SK-N-SH (cell line): ENCODE measurements at regions not wholly inside any gene's neighbourhood (a gene's known extent, or its start where the extent isn't known, plus 50 kb on each side); places are given as distances from the start of the nearest gene placed in this dataset.

Source experiments
- CTCF ChIA-PET: fragments of 300-600, 350-600 bp; formaldehyde crosslinking; extraction: SDS; loops from one replicate; lab custom pipeline; 2021; lab: Yijun Ruan, JAX
- POLR2A ChIA-PET: fragments of 350-600 bp; sonication (Branson Sonifier 250); formaldehyde crosslinking; extraction: SDS; loops from one replicate; lab custom pipeline; 2020; ENCODE audit warnings: antibody characterized with exemption, inconsistent platforms; lab: Yijun Ruan, JAX
- DNase-seq: peaks from one replicate; pipeline ENCODE4 v3.0.0; 2012
- H2AFZ ChIP-seq: fragments of 200-600 bp; sonication (generic); 2 replicates; pipeline ENCODE4 v1.8.1; 2016; ENCODE audit warnings: antibody characterized with exemption, mild to moderate bottlenecking, low read depth
- H3F3A ChIP-seq: fragments of 200-600 bp; sonication (generic); replicated peaks from 2 replicates; pipeline ENCODE3; 2016; ENCODE audit warnings: antibody characterized with exemption, mild to moderate bottlenecking; ENCODE audit not compliant: insufficient read depth
- H3K27ac ChIP-seq, 2 experiments: fragments of 200-500 bp in 1 of 2; fragments of 200-600 bp in 1 of 2; sonication (Bioruptor generic) in 1 of 2; sonication (generic), shearing (Covaris generic) in 1 of 2; 2 replicates each; pipeline versions ENCODE4 v1.5.1 to v1.6.1; 2014 to 2016; ENCODE audit warnings: low read depth in 2 of 2, inconsistent platforms in 1 of 2, low read length in 1 of 2, mild to moderate bottlenecking in 1 of 2, mixed read lengths in 1 of 2
- H3K27me3 ChIP-seq: fragments of 200-600 bp; sonication (generic), shearing (Covaris generic); 2 replicates; pipeline ENCODE4 v1.6.1; 2016; ENCODE audit warnings: mixed run types; ENCODE audit not compliant: insufficient read depth
- H3K36me3 ChIP-seq, 2 experiments: fragments of 200-500 bp in 1 of 2; fragments of 200-600 bp in 1 of 2; sonication (Bioruptor generic) in 1 of 2; sonication (generic) in 1 of 2; replicated peaks in 1 of 2; 2 replicates each; pipeline versions ENCODE3 to v1.5.1; 2014 to 2016; ENCODE audit warnings: low read length in 1 of 2, mild to moderate bottlenecking in 1 of 2; ENCODE audit not compliant: insufficient read depth in 2 of 2, control insufficient read depth in 1 of 2
- H3K4me1 ChIP-seq, 2 experiments: fragments of 200-500 bp in 1 of 2; fragments of 200-600 bp in 1 of 2; sonication (Bioruptor generic) in 1 of 2; sonication (generic), shearing (Covaris generic) in 1 of 2; 2 replicates each; pipeline versions ENCODE4 v1.5.1 to v1.6.1; 2014 to 2016; ENCODE audit warnings: low read depth in 1 of 2, low read length in 1 of 2, mixed run types in 1 of 2; ENCODE audit not compliant: insufficient read depth in 2 of 2, control insufficient read depth in 1 of 2
- H3K4me2 ChIP-seq: fragments of 200-600 bp; sonication (generic), shearing (Covaris generic); 2 replicates; pipeline ENCODE4 v1.6.1; 2017; ENCODE audit warnings: mixed run types
- H3K4me3 ChIP-seq, 2 experiments: fragments of 200-500 bp in 1 of 2; fragments of 200-600 bp in 1 of 2; sonication (Bioruptor generic) in 1 of 2; sonication (generic), shearing (Covaris generic) in 1 of 2; 2 replicates each; pipeline versions ENCODE4 v1.5.1 to v1.8.1; 2014 to 2016; ENCODE audit warnings: low read depth in 2 of 2, inconsistent platforms in 1 of 2, low read length in 1 of 2, mild to moderate bottlenecking in 1 of 2, mixed read lengths in 1 of 2, moderate library complexity in 1 of 2
- H3K79me2 ChIP-seq: fragments of 200-600 bp; sonication (generic); 2 replicates; pipeline ENCODE4 v1.8.1; 2017; ENCODE audit warnings: mild to moderate bottlenecking; ENCODE audit not compliant: insufficient read depth
- H3K9ac ChIP-seq: fragments of 200-600 bp; sonication (generic); 2 replicates; pipeline ENCODE4 v1.6.1; 2017; ENCODE audit warnings: mixed run types
- H3K9me2 ChIP-seq: fragments of 200-600 bp; sonication (generic); 2 replicates; pipeline ENCODE4 v1.6.1; 2017; ENCODE audit warnings: mixed run types
- H3K9me3 ChIP-seq: fragments of 200-600 bp; sonication (generic); 2 replicates; pipeline ENCODE4 v1.6.1; 2017; ENCODE audit warnings: mixed run types, mild to moderate bottlenecking, moderate library complexity
- H4K20me1 ChIP-seq: fragments of 200-600 bp; sonication (generic); 2 replicates; pipeline ENCODE4 v1.6.1; 2017; ENCODE audit warnings: mild to moderate bottlenecking, mixed run types; ENCODE audit not compliant: insufficient read depth
- CTCF ChIP-seq: fragments of 200-600 bp; sonication (generic); IDR thresholded peaks from 2 replicates; pipeline ENCODE4 v1.6.1; 2017; ENCODE audit warnings: antibody characterized with exemption, mild to moderate bottlenecking, moderate library complexity
- EP300 ChIP-seq, 2 experiments: IDR thresholded peaks; 2 replicates each; pipeline versions ENCODE4 v1.4.0 to v1.6.1; 2012; ENCODE audit warnings: borderline replicate concordance in 1 of 2, low read depth in 1 of 2, low read length in 1 of 2
- EZH2phosphoT487 ChIP-seq: fragments of 200-600 bp; sonication (generic); IDR thresholded peaks from 2 replicates; pipeline ENCODE4 v1.6.1; 2017; ENCODE audit warnings: low read depth, mixed run types, mild to moderate bottlenecking, antibody characterized with exemption, moderate library complexity, borderline replicate concordance
- FOXJ3 ChIP-seq: sonication (generic); formaldehyde crosslinking; IDR thresholded peaks from 2 replicates; pipeline ENCODE4 v1.5.1; 2020; ENCODE audit warnings: mild to moderate bottlenecking, missing genetic modification reagents
- GATA2 ChIP-seq: sonication (generic); formaldehyde crosslinking; IDR thresholded peaks from 2 replicates; pipeline ENCODE4 v1.5.0; 2020; ENCODE audit warnings: mild to moderate bottlenecking, missing genetic modification reagents
- JUND ChIP-seq: IDR thresholded peaks from 2 replicates; pipeline ENCODE4 v1.4.0; 2012
- MEF2A ChIP-seq: IDR thresholded peaks from 2 replicates; pipeline ENCODE4 v1.4.0; 2012; ENCODE audit warnings: low read depth, borderline replicate concordance
- NFIC ChIP-seq: IDR thresholded peaks from 2 replicates; pipeline ENCODE4 v1.4.0; 2012; ENCODE audit warnings: borderline replicate concordance
- NRF1 ChIP-seq: IDR thresholded peaks from 2 replicates; pipeline ENCODE4 v1.6.1; 2012; ENCODE audit warnings: low read depth, mild to moderate bottlenecking, low read length
- PBX3 ChIP-seq: IDR thresholded peaks from 2 replicates; pipeline ENCODE4; 2012
- POLR2AphosphoS5 ChIP-seq: IDR thresholded peaks from 2 replicates; pipeline ENCODE4 v1.6.1; 2012; ENCODE audit warnings: low read depth, low read length
- RFX5 ChIP-seq: IDR thresholded peaks from 2 replicates; pipeline ENCODE4 v1.6.1; 2012; ENCODE audit warnings: mild to moderate bottlenecking, improper control_type of control experiment, low read length
- RXRA ChIP-seq: IDR thresholded peaks from 2 replicates; pipeline ENCODE4 v1.4.0; 2012; ENCODE audit warnings: low read depth, mild to moderate bottlenecking, borderline replicate concordance
- TAF1 ChIP-seq: IDR thresholded peaks from 2 replicates; pipeline ENCODE4 v1.6.1; 2012; ENCODE audit warnings: low read depth, mild to moderate bottlenecking, low read length, moderate library complexity, borderline replicate concordance
- TCF12 ChIP-seq: IDR thresholded peaks from 2 replicates; pipeline ENCODE4 v1.4.0; 2012
- USF1 ChIP-seq: IDR thresholded peaks from 2 replicates; pipeline ENCODE4 v1.4.0; 2012; ENCODE audit warnings: low read depth, borderline replicate concordance
- USF2 ChIP-seq: fragments of 150-350 bp; IDR thresholded peaks from 2 replicates; pipeline ENCODE4 v1.6.1; 2017; ENCODE audit warnings: antibody characterized with exemption, low read length, low read depth, borderline replicate concordance
- ZBTB33 ChIP-seq: IDR thresholded peaks from 2 replicates; pipeline ENCODE4 v1.4.0; 2012; ENCODE audit warnings: low read depth, borderline replicate concordance
- WGBS: methylation state at CpG from one replicate; pipeline ENCODE4 v1.1.6; 2017; ENCODE audit warnings: low lambda C conversion rate; 5-methylcytosine and 5-hydroxymethylcytosine counted together

GRCh38 chr13:78376033-78376432 lies 227.3 kb downstream of the POU4F1 start:
- Histone ChIP-seq H2AFZ (no peak overlapping the region), H3K27ac (no peak overlapping the region), H3K9ac (no peak overlapping the region), H3F3A (no peaks in the 10 kb centered on the region), H3K4me3 (no peak overlapping the region), H3K36me3 (no peaks in the 10 kb centered on the region), H3K27me3 (no peaks in the 10 kb centered on the region), H3K79me2 (no peaks in the 10 kb centered on the region), H4K20me1 (no peaks in the 10 kb centered on the region), H3K9me2 (no peaks in the 10 kb centered on the region), H3K4me1 (no peaks in the 10 kb centered on the region), H3K9me3 (no peaks in the 10 kb centered on the region), H3K4me2 (no peak overlapping the region)
- POLR2A ChIA-PET: no interaction called here
- DNase-seq: no peak
- 19% methylated on average over 2 of the region's 2 CpGs for WGBS
- no peak for TF ChIP-seq EZH2phosphoT487
- CTCF ChIA-PET: no interaction called here

- no peak overlapping the region for H3K4me3 ChIP-seq
- ChIA-PET CTCF (no interaction called here), POLR2A (no interaction called here)
- H3K4me1 ChIP-seq: no peaks in the 10 kb centered on the region
- no peaks in the 10 kb centered on the region for H4K20me1 ChIP-seq
- H3K27me3 ChIP-seq: no peaks in the 10 kb centered on the region
- 28% methylated on average over 3 of the region's 3 CpGs for WGBS
- H3K4me2 ChIP-seq: no peak overlapping the region
- no peaks in the 10 kb centered on the region for H3K36me3 ChIP-seq
- TF ChIP-seq CTCF (no peak), PBX3 (no peak), RFX5 (no peak), RXRA (no peak), FOXJ3 (no peak), USF1 (no peak), MEF2A (no peak), ZBTB33 (no peak), NRF1 (no peak), POLR2AphosphoS5 (no peak), GATA2 (no peak), JUND (no peak), NFIC (no peak), USF2 (no peak), EP300 (IDR thresholded peaks at IDR 0.05; ENCODE audit: borderline replicate concordance in 1 of 2, low read depth in 1 of 2, low read length in 1 of 2) (no peak), TCF12 (no peak), TAF1 (no peak)
- H3K9ac ChIP-seq: no peak overlapping the region
- no peaks in the 10 kb centered on the region for H3K79me2 ChIP-seq
- H3F3A ChIP-seq: no peaks in the 10 kb centered on the region
- no peaks in the 10 kb centered on the region for H3K9me2 ChIP-seq
- H2AFZ ChIP-seq: no peak overlapping the region
- no peak overlapping the region for H3K27ac ChIP-seq
- H3K9me3 ChIP-seq: no peaks in the 10 kb centered on the region
- no peak for DNase-seq
These were observed 230.8 kb downstream of the POU4F1 start for GRCh38 chr13:78372581-78372980.
